ENCODE measurements at regions not wholly inside any gene's neighbourhood (a gene's known extent, or its start where the extent isn't known, plus 50 kb on each side); places are given as distances from the start of the nearest gene placed in this dataset.

GRCh38 chr5:1722877-1723276 lies 76.8 kb downstream of the MRPL36 start:
- TF ChIP-seq CTCF (IDR thresholded peaks at IDR 0.05) (no peak), TAF1 (IDR thresholded peaks at IDR 0.05; ENCODE audit: borderline replicate concordance, low read depth, low read length) (no peak), POLR2AphosphoS5 (IDR thresholded peaks at IDR 0.05; ENCODE audit: low read depth, low read length) (no peak), MXI1 (IDR thresholded peaks at IDR 0.05; ENCODE audit: low read depth, low read length) (no peak), RFX5 (IDR thresholded peaks at IDR 0.05; ENCODE audit: low read length) (no peak), RCOR1 (IDR thresholded peaks at IDR 0.05; ENCODE audit: low read length) (no peak), EZH2phosphoT487 (IDR thresholded peaks at IDR 0.05; ENCODE audit: borderline replicate concordance, low read depth) (no peak), SMC3 (IDR thresholded peaks at IDR 0.05; ENCODE audit: low read depth, low read length) (no peak)
